K562 (cell line): ENCODE measurements at regions not wholly inside any gene's neighbourhood (a gene's known extent, or its start where the extent isn't known, plus 50 kb on each side); places are given as distances from the start of the nearest gene placed in this dataset.

Source experiments
- CREB5 ChIP-seq: fragments of 250-450 bp; sonication (Bioruptor Pico); IDR thresholded peaks from 2 replicates; pipeline ENCODE4 v1.5.0; 2020; ENCODE audit warnings: mild to moderate bottlenecking
- FOXA1 ChIP-seq: fragments of 450-650 bp; IDR thresholded peaks from 2 replicates; pipeline ENCODE4 v1.6.1; 2016; ENCODE audit warnings: mild to moderate bottlenecking, borderline replicate concordance
- MEIS2 ChIP-seq: fragments of 450-650 bp; IDR thresholded peaks from 2 replicates; pipeline ENCODE4 v1.6.1; 2014; ENCODE audit warnings: mild to moderate bottlenecking; ENCODE audit not compliant: partially characterized antibody
- POLR3A ChIP-seq: IDR thresholded peaks from 2 replicates; pipeline ENCODE4 v1.6.1; 2011; ENCODE audit warnings: borderline replicate concordance, mild to moderate bottlenecking, moderate library complexity; ENCODE audit not compliant: insufficient read length, insufficient read depth; ENCODE audit errors: extremely low read depth
- ZHX1 ChIP-seq: fragments of 150-350 bp; conservative IDR thresholded peaks from 2 replicates; pipeline ENCODE4 v1.6.1; 2014; ENCODE audit warnings: low read length
- ZNF41 ChIP-seq: fragments of 250-450 bp; sonication (Bioruptor Pico); conservative IDR thresholded peaks from 2 replicates; pipeline ENCODE4 v1.4.0; 2020; ENCODE audit warnings: mild to moderate bottlenecking
- TF ChIP-seq, protein P1 (sequence below), 3 experiments: fragments of 200-800 bp in 1 of 3; fragments of 250-450 bp in 1 of 3; fragments of 450-650 bp in 1 of 3; sonication (Bioruptor Pico) in 1 of 3; sonication (Bioruptor generic) in 1 of 3; formaldehyde crosslinking in 1 of 3; IDR thresholded peaks; 2 replicates each; pipeline versions ENCODE4 v1.6.1 to v1.8.0; 2016 to 2022; ENCODE audit warnings: mild to moderate bottlenecking in 2 of 3, missing genetic modification characterization in 2 of 3, missing compliant biosample characterization in 1 of 3, moderate library complexity in 1 of 3

- no peak for TF ChIP-seq MEIS2
- no peak for TF ChIP-seq FOXA1
- TF ChIP-seq, protein P1, sequence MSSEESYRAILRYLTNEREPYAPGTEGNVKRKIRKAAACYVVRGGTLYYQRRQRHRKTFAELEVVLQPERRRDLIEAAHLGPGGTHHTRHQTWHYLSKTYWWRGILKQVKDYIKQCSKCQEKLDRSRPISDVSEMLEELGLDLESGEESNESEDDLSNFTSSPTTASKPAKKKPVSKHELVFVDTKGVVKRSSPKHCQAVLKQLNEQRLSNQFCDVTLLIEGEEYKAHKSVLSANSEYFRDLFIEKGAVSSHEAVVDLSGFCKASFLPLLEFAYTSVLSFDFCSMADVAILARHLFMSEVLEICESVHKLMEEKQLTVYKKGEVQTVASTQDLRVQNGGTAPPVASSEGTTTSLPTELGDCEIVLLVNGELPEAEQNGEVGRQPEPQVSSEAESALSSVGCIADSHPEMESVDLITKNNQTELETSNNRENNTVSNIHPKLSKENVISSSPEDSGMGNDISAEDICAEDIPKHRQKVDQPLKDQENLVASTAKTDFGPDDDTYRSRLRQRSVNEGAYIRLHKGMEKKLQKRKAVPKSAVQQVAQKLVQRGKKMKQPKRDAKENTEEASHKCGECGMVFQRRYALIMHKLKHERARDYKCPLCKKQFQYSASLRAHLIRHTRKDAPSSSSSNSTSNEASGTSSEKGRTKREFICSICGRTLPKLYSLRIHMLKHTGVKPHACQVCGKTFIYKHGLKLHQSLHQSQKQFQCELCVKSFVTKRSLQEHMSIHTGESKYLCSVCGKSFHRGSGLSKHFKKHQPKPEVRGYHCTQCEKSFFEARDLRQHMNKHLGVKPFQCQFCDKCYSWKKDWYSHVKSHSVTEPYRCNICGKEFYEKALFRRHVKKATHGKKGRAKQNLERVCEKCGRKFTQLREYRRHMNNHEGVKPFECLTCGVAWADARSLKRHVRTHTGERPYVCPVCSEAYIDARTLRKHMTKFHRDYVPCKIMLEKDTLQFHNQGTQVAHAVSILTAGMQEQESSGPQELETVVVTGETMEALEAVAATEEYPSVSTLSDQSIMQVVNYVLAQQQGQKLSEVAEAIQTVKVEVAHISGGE (CRISPR knock-in tag; IDR thresholded peaks at IDR 0.05): no peak
- no peak for TF ChIP-seq POLR3A
- TF ChIP-seq CREB5 (CRISPR knock-in tag): no peak
- no peak for TF ChIP-seq ZNF41
- TF ChIP-seq ZHX1: no peak
Observed at GRCh38 chr6:112841553-112842329, 494.6 kb downstream of the RFPL4B start (continued).
